ENCODE measurements at regions not wholly inside any gene's neighbourhood (a gene's known extent, or its start where the extent isn't known, plus 50 kb on each side); places are given as distances from the start of the nearest gene placed in this dataset.

- Histone ChIP-seq H3K4me3 (no peak overlapping the region), H4K20me1 (ENCODE audit: insufficient read depth, poor library complexity, severe bottlenecking) (no peaks in the 10 kb centered on the region), H3K4me2 (no peak overlapping the region), H3K27ac (no peak overlapping the region), H3K9me2 (replicated peaks; ENCODE audit: insufficient read depth) (no peaks in the 10 kb centered on the region), H3K36me3 (replicated peaks; ENCODE audit: insufficient read depth, low read depth) (no peaks in the 10 kb centered on the region), H3K27me3 (no peaks in the 10 kb centered on the region), H3K4me1 (ENCODE audit: insufficient read depth) (no peaks in the 10 kb centered on the region), H3K9me3 (ENCODE audit: low read depth) (no peaks in the 10 kb centered on the region), H2AFZ (no peak overlapping the region), H3K79me2 (no peaks in the 10 kb centered on the region)
- DNase-seq (ENCODE audit: low spot score) = no peak
- 83% methylated on average over 3 of the region's 3 CpGs for WGBS (ENCODE audit: low lambda C conversion rate, missing lambda C conversion rate)
- TF ChIP-seq EZH2phosphoT487 (IDR thresholded peaks at IDR 0.05; ENCODE audit: low read depth, severe bottlenecking, unreplicated experiment) (no peak), EZH2 (IDR thresholded peaks at IDR 0.05; ENCODE audit: borderline replicate concordance) (no peak), CTCF (IDR thresholded peaks at IDR 0.05; ENCODE audit: poor library complexity) (no peak)
Observed at GRCh38 chr9:71393005-71393404, 271.6 kb upstream of the TRPM3 start.

- 86% methylated on average over 4 of the region's 4 CpGs for WGBS (ENCODE audit: low lambda C conversion rate, missing lambda C conversion rate)
- Histone ChIP-seq H3K4me3 (no peak overlapping the region), H3K4me2 (no peak overlapping the region), H3K27me3 (no peaks in the 10 kb centered on the region), H2AFZ (no peak overlapping the region), H3K27ac (no peak overlapping the region), H3K4me1 (ENCODE audit: insufficient read depth) (no peaks in the 10 kb centered on the region), H3K79me2 (no peaks in the 10 kb centered on the region), H3K9me3 (ENCODE audit: low read depth) (no peaks in the 10 kb centered on the region), H3K36me3 (replicated peaks; ENCODE audit: insufficient read depth, low read depth) (no peaks in the 10 kb centered on the region), H3K9me2 (replicated peaks; ENCODE audit: insufficient read depth) (no peaks in the 10 kb centered on the region), H4K20me1 (ENCODE audit: insufficient read depth, poor library complexity, severe bottlenecking) (no peaks in the 10 kb centered on the region)
- DNase-seq (ENCODE audit: low spot score) = no peak
- TF ChIP-seq EZH2 (IDR thresholded peaks at IDR 0.05; ENCODE audit: borderline replicate concordance) (no peak), CTCF (IDR thresholded peaks at IDR 0.05; ENCODE audit: poor library complexity) (no peak), EZH2phosphoT487 (IDR thresholded peaks at IDR 0.05; ENCODE audit: low read depth, severe bottlenecking, unreplicated experiment) (no peak)
Observed at GRCh38 chr9:71384343-71384742, 262.9 kb upstream of the TRPM3 start.

GRCh38 chr9:71383308-71383940 lies 262.0 kb upstream of the TRPM3 start:
- Histone ChIP-seq H2AFZ (no peak overlapping the region), H3K4me2 (no peak overlapping the region)

More at GRCh38 chr9:71383308-71383940, 262.0 kb upstream of the TRPM3 start:
- Histone ChIP-seq H3K27ac (no peak overlapping the region), H3K4me1 (ENCODE audit: insufficient read depth) (no peaks in the 10 kb centered on the region), H3K4me3 (no peak overlapping the region), H3K79me2 (no peaks in the 10 kb centered on the region), H4K20me1 (ENCODE audit: insufficient read depth, poor library complexity, severe bottlenecking) (no peaks in the 10 kb centered on the region), H3K36me3 (replicated peaks; ENCODE audit: insufficient read depth, low read depth) (no peaks in the 10 kb centered on the region), H3K9me3 (ENCODE audit: low read depth) (no peaks in the 10 kb centered on the region), H3K27me3 (no peaks in the 10 kb centered on the region), H3K9me2 (replicated peaks; ENCODE audit: insufficient read depth) (no peaks in the 10 kb centered on the region)
- TF ChIP-seq CTCF (IDR thresholded peaks at IDR 0.05; ENCODE audit: poor library complexity) = no peak
- no peak for TF ChIP-seq EZH2phosphoT487 (IDR thresholded peaks at IDR 0.05; ENCODE audit: low read depth, severe bottlenecking, unreplicated experiment)
- TF ChIP-seq EZH2 (IDR thresholded peaks at IDR 0.05; ENCODE audit: borderline replicate concordance) = no peak
- no peak for DNase-seq (ENCODE audit: low spot score)

Data from hepatocyte (in vitro differentiated cells).